ENCODE measurements at regions not wholly inside any gene's neighbourhood (a gene's known extent, or its start where the extent isn't known, plus 50 kb on each side); places are given as distances from the start of the nearest gene placed in this dataset.

GRCh38 chr12:38961683-38962082, 56.3 kb upstream of the CPNE8 start:
- Histone ChIP-seq H3K4me3 (ENCODE audit: low read length in 2 of 2) (no peak overlapping the region), H3K27ac (ENCODE audit: low read depth, low read length) (no peak overlapping the region), H3K27me3 (ENCODE audit: insufficient read depth, low read length) (no peaks in the 10 kb centered on the region), H3K36me3 (ENCODE audit: insufficient read depth, low read length) (no peaks in the 10 kb centered on the region), H3K4me1 (ENCODE audit: insufficient read depth, low read length) (no peaks in the 10 kb centered on the region), H3K9me3 (ENCODE audit: control insufficient read depth in 1 of 2, low read length in 2 of 2) (no peaks in the 10 kb centered on the region)
- no peak overlapping the region for H3K4me3 Mint-ChIP-seq
- intact Hi-C loops (cut with micrococcal nuclease) = no loop called here
- H3K27ac Mint-ChIP-seq = no peak overlapping the region
- H3K36me3 Mint-ChIP-seq = no peaks in the 10 kb centered on the region
- ChIA-PET POLR2A (ENCODE audit: partially characterized antibody) (no interaction called here), CTCF (ENCODE audit: partially characterized antibody) (no interaction called here)
- no peaks in the 10 kb centered on the region for H3K4me1 Mint-ChIP-seq
- peaks cover 1 to 2% of the 10 kb centered on the region in 2 donors for H3K27me3 Mint-ChIP-seq
- H3K9me3 Mint-ChIP-seq = peaks cover 0 to 7% (median 3%) of the 10 kb centered on the region in 8 donors
- DNase-seq = no peak

GRCh38 chr12:38961012-38961411, 55.6 kb upstream of the CPNE8 start:
- Mint-ChIP-seq H3K4me1 (no peaks in the 10 kb centered on the region), H3K9me3 (peaks cover 0 to 8% (median 3%) of the 10 kb centered on the region in 8 donors), H3K27ac (no peak overlapping the region), H3K36me3 (no peaks in the 10 kb centered on the region), H3K27me3 (peaks cover 1 to 2% of the 10 kb centered on the region in 2 donors), H3K4me3 (no peak overlapping the region)
- Histone ChIP-seq H3K36me3 (ENCODE audit: insufficient read depth, low read length) (no peaks in the 10 kb centered on the region), H3K4me1 (ENCODE audit: insufficient read depth, low read length) (no peaks in the 10 kb centered on the region), H3K27me3 (ENCODE audit: insufficient read depth, low read length) (no peaks in the 10 kb centered on the region), H3K9me3 (ENCODE audit: control insufficient read depth in 1 of 2, low read length in 2 of 2) (no peaks in the 10 kb centered on the region), H3K4me3 (ENCODE audit: low read length in 2 of 2) (no peak overlapping the region), H3K27ac (ENCODE audit: low read depth, low read length) (no peak overlapping the region)
- ChIA-PET POLR2A (ENCODE audit: partially characterized antibody) (no interaction called here), CTCF (ENCODE audit: partially characterized antibody) (no interaction called here)
- intact Hi-C loops (cut with micrococcal nuclease) = no loop called here
- no peak for DNase-seq

- H3K9me3 ChIP-seq (ENCODE audit: control insufficient read depth in 1 of 2, low read length in 2 of 2) = no peaks in the 10 kb centered on the region
- H3K27me3 ChIP-seq (ENCODE audit: insufficient read depth, low read length) = no peaks in the 10 kb centered on the region
- H3K27me3 Mint-ChIP-seq = peaks cover 0 to 1% of the 10 kb centered on the region in 2 donors
- H3K4me1 Mint-ChIP-seq = no peaks in the 10 kb centered on the region
- no peak overlapping the region for H3K4me3 ChIP-seq (ENCODE audit: low read length in 2 of 2)
- H3K9me3 Mint-ChIP-seq = peaks cover 0 to 8% (median 0%) of the 10 kb centered on the region in 8 donors
- ChIA-PET CTCF (ENCODE audit: partially characterized antibody) (no interaction called here), POLR2A (ENCODE audit: partially characterized antibody) (no interaction called here)
- no peaks in the 10 kb centered on the region for H3K4me1 ChIP-seq (ENCODE audit: insufficient read depth, low read length)
- no peaks in the 10 kb centered on the region for H3K36me3 Mint-ChIP-seq
- intact Hi-C loops (cut with micrococcal nuclease) = no loop called here
- no peak overlapping the region for H3K27ac ChIP-seq (ENCODE audit: low read depth, low read length)
- H3K27ac Mint-ChIP-seq = no peak overlapping the region
- no peak overlapping the region for H3K4me3 Mint-ChIP-seq
- no peak for DNase-seq
- H3K36me3 ChIP-seq (ENCODE audit: insufficient read depth, low read length) = no peaks in the 10 kb centered on the region
These were observed 50.9 kb upstream of the CPNE8 start for GRCh38 chr12:38956337-38956736.

All from CD4-positive, alpha-beta memory T cell (primary cell).